HCT116 (cell line): ENCODE measurements at regions not wholly inside any gene's neighbourhood (a gene's known extent, or its start where the extent isn't known, plus 50 kb on each side); places are given as distances from the start of the nearest gene placed in this dataset.

Experiments used
- ATAC-seq: fragments of 200-7000 bp; cut with Tn5 transposase; 2 replicates; pipeline ENCODE4 v1.9.1; 2020; ENCODE audit warnings: mild to moderate bottlenecking, moderate library complexity
- BruUV-seq: library from RNA; stranded (reverse); fragments of 400-500 nt; replicated peaks from 2 replicates; lab custom pipeline; 2021; lab: Mats Ljungman, UMichigan
- CTCF ChIA-PET: fragments of 300-600 bp; sonication (Branson Sonifier 250); formaldehyde crosslinking; loops from one replicate; lab custom pipeline; 2021; ENCODE audit warnings: antibody characterized with exemption; lab: Charles Lee
- POLR2A ChIA-PET: fragments of 300-600, 350-600 bp; sonication (Branson Sonifier 250); formaldehyde crosslinking; loops from one replicate; lab custom pipeline; 2021; ENCODE audit warnings: antibody characterized with exemption; lab: Charles Lee
- RAD21 ChIA-PET, 2 experiments: fragments of 300-600 bp; sonication (Branson Sonifier 250); formaldehyde crosslinking; loops; one replicate each; lab custom pipeline; 2023; ENCODE audit warnings: low total read pairs in 2 of 2; ENCODE audit not compliant: uncharacterized antibody in 2 of 2, unreplicated experiment in 2 of 2, low non-redundant PET in 1 of 2; lab: Charles Lee
- DNase-seq: peaks from one replicate; pipeline ENCODE4 v3.0.0-alpha.2; 2010; ENCODE audit warnings: low read depth, low spot score
- H2AFZ ChIP-seq: fragments of 200-600 bp; shearing (Covaris generic), sonication (generic); 2 replicates; pipeline ENCODE4 v1.6.1; 2017; ENCODE audit warnings: low read depth, mixed run types, mixed read lengths, antibody characterized with exemption, low read length; ENCODE audit not compliant: poor library complexity, severe bottlenecking
- H3K27ac ChIP-seq: 2 replicates; pipeline ENCODE4 v1.5.1; 2012; ENCODE audit warnings: low read depth, low read length
- H3K27me3 ChIP-seq: fragments of 200-600 bp; sonication (generic); 2 replicates; pipeline ENCODE4 v1.6.1; 2016; ENCODE audit warnings: mixed run types, low read length, mixed read lengths; ENCODE audit not compliant: insufficient read depth
- H3K36me3 ChIP-seq, 2 experiments: fragments of 200-500 bp in 1 of 2; fragments of 200-600 bp in 1 of 2; sonication (Bioruptor generic) in 1 of 2; sonication (generic) in 1 of 2; 2 replicates each; pipeline versions ENCODE4 v1.5.1 to v1.6.1; 2014 to 2016; ENCODE audit warnings: low read length in 2 of 2, inconsistent platforms in 1 of 2, mixed read lengths in 1 of 2, mixed run types in 1 of 2; ENCODE audit not compliant: insufficient read depth in 2 of 2, control insufficient read depth in 1 of 2
- H3K4me1 ChIP-seq, 2 experiments: fragments of 200-600 bp in 1 of 2; sonication (generic) in 1 of 2; 2 replicates each; pipeline versions ENCODE4 v1.5.1 to v1.6.1; 2012 to 2017; ENCODE audit warnings: low read length in 2 of 2, inconsistent platforms in 1 of 2, mild to moderate bottlenecking in 1 of 2, mixed read lengths in 1 of 2, mixed run types in 1 of 2, moderate library complexity in 1 of 2; ENCODE audit not compliant: insufficient read depth in 2 of 2, control insufficient read depth in 1 of 2
- H3K4me2 ChIP-seq: fragments of 200-600 bp; sonication (generic); 2 replicates; pipeline ENCODE4 v1.6.1; 2017; ENCODE audit warnings: mixed run types, low read length, mixed read lengths
- H3K4me3 ChIP-seq, 2 experiments: fragments of 200-600 bp in 1 of 2; sonication (generic) in 1 of 2; replicated peaks in 1 of 2; 2 replicates each; pipeline ENCODE4 v1.5.1; 2011 to 2016; ENCODE audit warnings: low read length in 2 of 2, control low read depth in 1 of 2, low read depth in 1 of 2, mild to moderate bottlenecking in 1 of 2, mixed read lengths in 1 of 2, mixed run types in 1 of 2
- H3K79me2 ChIP-seq: fragments of 200-600 bp; sonication (generic); 2 replicates; pipeline ENCODE4 v1.6.1; 2017; ENCODE audit warnings: mild to moderate bottlenecking, mixed run types, low read length, moderate library complexity, mixed read lengths; ENCODE audit not compliant: insufficient read depth
- H3K9ac ChIP-seq: fragments of 200-600 bp; sonication (generic); 2 replicates; pipeline ENCODE4 v1.6.1; 2016; ENCODE audit warnings: low read length, mixed read lengths
- H3K9me2 ChIP-seq: fragments of 200-600 bp; sonication (generic), shearing (Covaris generic); 2 replicates; pipeline ENCODE4 v1.6.1; 2017; ENCODE audit warnings: mixed run types, mild to moderate bottlenecking, moderate library complexity; ENCODE audit not compliant: insufficient read depth
- H3K9me3 ChIP-seq, 2 experiments: fragments of 200-500 bp in 1 of 2; fragments of 200-600 bp in 1 of 2; sonication (Bioruptor generic) in 1 of 2; sonication (generic) in 1 of 2; 2 replicates each; pipeline ENCODE4 v1.6.1; 2014 to 2017; ENCODE audit warnings: low read length in 2 of 2, mixed read lengths in 2 of 2, inconsistent platforms in 1 of 2, low read depth in 1 of 2, mild to moderate bottlenecking in 1 of 2, mixed run types in 1 of 2, moderate library complexity in 1 of 2; ENCODE audit not compliant: control insufficient read depth in 1 of 2, insufficient read depth in 1 of 2
- H4K20me1 ChIP-seq: fragments of 200-600 bp; sonication (generic), shearing (Covaris generic); 2 replicates; pipeline ENCODE4 v1.6.1; 2017; ENCODE audit warnings: mixed run types, mild to moderate bottlenecking, moderate library complexity; ENCODE audit not compliant: insufficient read depth
- ELF1 ChIP-seq: IDR thresholded peaks from 2 replicates; pipeline ENCODE4 v1.6.1; 2012; ENCODE audit warnings: low read depth, borderline replicate concordance
- EZH2 ChIP-seq: fragments of 200-600 bp; sonication (generic); IDR thresholded peaks from 2 replicates; pipeline ENCODE4 v1.6.1; 2017; ENCODE audit warnings: antibody characterized with exemption, mixed run types
- EZH2phosphoT487 ChIP-seq: fragments of 200-600 bp; IDR thresholded peaks from 2 replicates; pipeline ENCODE4 v1.6.1; 2018; ENCODE audit warnings: antibody characterized with exemption, borderline replicate concordance
- JUND ChIP-seq: IDR thresholded peaks from 2 replicates; pipeline ENCODE4 v1.6.1; 2012
- RAD21 ChIP-seq: IDR thresholded peaks from 2 replicates; pipeline ENCODE4 v1.6.1; 2012; ENCODE audit warnings: low read depth, mild to moderate bottlenecking
- REST ChIP-seq: IDR thresholded peaks from 2 replicates; pipeline ENCODE4 v1.6.1; 2012; ENCODE audit warnings: low read depth
- SIN3A ChIP-seq: IDR thresholded peaks from 2 replicates; pipeline ENCODE4 v1.6.1; 2012; ENCODE audit warnings: low read depth
- YY1 ChIP-seq: IDR thresholded peaks from 2 replicates; pipeline ENCODE4 v1.6.1; 2011; ENCODE audit warnings: low read length, low read depth, moderate library complexity, mild to moderate bottlenecking; ENCODE audit not compliant: insufficient replicate concordance; ENCODE audit errors: extremely low read depth
- ZNF274 ChIP-seq: fragments of 200-500 bp; sonication (Bioruptor generic); IDR thresholded peaks from 2 replicates; pipeline ENCODE4 v1.6.1; 2014; ENCODE audit warnings: mild to moderate bottlenecking, low read depth, low read length, inconsistent platforms
- intact Hi-C: fragments of 100-400 bp; cut with micrococcal nuclease; formaldehyde crosslinking; loops from 2 replicates; pipeline ENCODE4 v1.10.0; 2022

- POLR2A ChIA-PET: no interaction called here
- TF ChIP-seq REST (no peak), EZH2phosphoT487 (no peak), EZH2 (no peak), JUND (no peak), SIN3A (no peak), ELF1 (no peak), RAD21 (no peak), YY1 (no peak), ZNF274 (no peak)
- no peak overlapping the region for H2AFZ ChIP-seq
- H3K27me3 ChIP-seq: no peaks in the 10 kb centered on the region
- intact Hi-C loops: no loop called here
- no peak overlapping the region for H3K4me3 ChIP-seq
- H3K9me2 ChIP-seq: no peaks in the 10 kb centered on the region
- no peak overlapping the region for H3K9ac ChIP-seq
- no peak overlapping the region for H3K27ac ChIP-seq
- H3K79me2 ChIP-seq: no peaks in the 10 kb centered on the region
- H3K36me3 ChIP-seq: no peaks in the 10 kb centered on the region
- H3K4me1 ChIP-seq: peaks cover 0 to 7% of the 10 kb centered on the region in 2 experiments; a peak in 1 of 4 replicates
- CTCF ChIA-PET: no interaction called here
- DNase-seq (no peak), ATAC-seq (no peak)
- no peaks in the 10 kb centered on the region for H4K20me1 ChIP-seq
- no TSS peak for BruUV-seq
- RAD21 ChIA-PET: no interaction called here
- H3K9me3 ChIP-seq: no peaks in the 10 kb centered on the region
- no peak overlapping the region for H3K4me2 ChIP-seq
Observed at GRCh38 chr2:38180754-38181153, 104.8 kb upstream of the CYP1B1 start.
